PC-3 (cell line): ENCODE measurements at regions not wholly inside any gene's neighbourhood (a gene's known extent, or its start where the extent isn't known, plus 50 kb on each side); places are given as distances from the start of the nearest gene placed in this dataset.

Experiments
- CTCF ChIP-seq: fragments of 300-600 bp; sonication (generic); conservative IDR thresholded peaks from 2 replicates; pipeline ENCODE4 v1.5.1; 2017; ENCODE audit warnings: antibody characterized with exemption, low read depth, mild to moderate bottlenecking, low read length
- EZH2 ChIP-seq: fragments of 300-600 bp; sonication (generic); IDR thresholded peaks from one replicate; pipeline ENCODE4 v1.6.1; 2017; ENCODE audit warnings: antibody characterized with exemption, mild to moderate bottlenecking, low read length; ENCODE audit not compliant: unreplicated experiment
- EZH2phosphoT487 ChIP-seq: fragments of 300-600 bp; sonication (generic); IDR thresholded peaks from 2 replicates; pipeline ENCODE4 v1.6.1; 2018; ENCODE audit warnings: mild to moderate bottlenecking, antibody characterized with exemption, low read length, borderline replicate concordance

DNA sequence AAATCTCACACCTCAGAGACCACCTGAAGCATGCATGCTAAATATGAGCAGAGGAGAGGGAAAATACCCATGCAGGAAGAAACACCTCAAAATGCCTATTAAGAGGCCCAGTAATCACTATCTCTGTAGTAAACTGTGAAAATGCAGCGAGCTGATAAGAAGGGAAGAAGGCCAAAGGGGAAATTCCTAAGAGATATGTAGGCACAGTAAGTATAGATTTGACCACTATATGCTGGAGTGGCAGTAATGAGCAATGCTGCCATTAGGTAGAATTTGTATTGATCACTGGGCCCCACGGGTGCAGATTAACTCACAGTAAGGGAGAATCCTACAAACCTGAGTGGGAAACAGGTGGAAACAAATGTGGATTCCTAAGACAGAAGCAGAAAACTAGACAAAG, 1813.1 kb upstream of the RAG2 start:
- TF ChIP-seq CTCF (peak; percentile 52; the same call in 1 of the 2 replicates), EZH2 (no peak), EZH2phosphoT487 (no peak)
